Endodermal cell (in vitro differentiated cells): ENCODE measurements at regions not wholly inside any gene's neighbourhood (a gene's known extent, or its start where the extent isn't known, plus 50 kb on each side); places are given as distances from the start of the nearest gene placed in this dataset.

Experiments used
- DNase-seq: peaks from one replicate; pipeline ENCODE4 v3.0.0-alpha.2; 2017
- H3K27ac ChIP-seq: 2 replicates; pipeline ENCODE4 v1.5.1; 2013; ENCODE audit warnings: mild to moderate bottlenecking, low read depth, low read length, moderate library complexity
- H3K27me3 ChIP-seq: 2 replicates; pipeline ENCODE4 v1.6.1; 2013; ENCODE audit warnings: mild to moderate bottlenecking, low read length, moderate library complexity; ENCODE audit not compliant: insufficient read depth, control insufficient read depth, poor library complexity, severe bottlenecking
- H3K36me3 ChIP-seq: 2 replicates; pipeline ENCODE4 v1.7.0; 2013; ENCODE audit warnings: mild to moderate bottlenecking, low read length, moderate library complexity; ENCODE audit not compliant: control insufficient read depth, insufficient read depth
- H3K4me1 ChIP-seq: one replicate; pipeline ENCODE4 v1.7.0; 2013; ENCODE audit warnings: low read length; ENCODE audit not compliant: control insufficient read depth, insufficient read depth
- H3K4me3 ChIP-seq: 2 replicates; pipeline ENCODE4 v1.5.1; 2013; ENCODE audit warnings: mild to moderate bottlenecking, low read length, moderate library complexity
- H3K9ac ChIP-seq: 2 replicates; pipeline ENCODE4 v1.6.1; 2013; ENCODE audit warnings: mild to moderate bottlenecking, low read length, moderate library complexity; ENCODE audit not compliant: poor library complexity, severe bottlenecking; ENCODE audit errors: extremely low read depth
- H3K9me3 ChIP-seq: 2 replicates; pipeline ENCODE4 v1.6.1; 2013; ENCODE audit warnings: mild to moderate bottlenecking, low read length, moderate library complexity; ENCODE audit not compliant: control insufficient read depth
- H3K27ac Mint-ChIP-seq: 2 replicates; pipeline ENCODE4 v1.8.0; 2020; ENCODE audit warnings: mixed read lengths
- H3K27me3 Mint-ChIP-seq: 2 replicates; pipeline ENCODE4 v1.8.0; 2021; ENCODE audit warnings: mild to moderate bottlenecking, mixed read lengths; ENCODE audit not compliant: insufficient read depth
- H3K36me3 Mint-ChIP-seq: 2 replicates; pipeline ENCODE4 v1.8.0; 2020; ENCODE audit warnings: low read depth, mixed read lengths
- H3K4me1 Mint-ChIP-seq: 2 replicates; pipeline ENCODE4 v1.8.0; 2020; ENCODE audit warnings: mixed read lengths
- H3K4me3 Mint-ChIP-seq: 2 replicates; pipeline ENCODE4 v1.8.0; 2020; ENCODE audit warnings: mild to moderate bottlenecking, moderate library complexity, mixed read lengths
- H3K9me3 Mint-ChIP-seq: 2 replicates; pipeline ENCODE4 v1.8.0; 2020; ENCODE audit warnings: mild to moderate bottlenecking, mixed read lengths
- WGBS, 2 experiments: methylation state at CpG; one replicate each; pipeline versions ENCODE4 v1.1.5 to v1.1.7; 2013; ENCODE audit warnings: missing lambda C conversion rate in 2 of 2, mixed read lengths in 1 of 2; ENCODE audit not compliant: insufficient coverage in 1 of 2, insufficient read length in 1 of 2; 5-methylcytosine and 5-hydroxymethylcytosine counted together
- TF ChIP-seq, protein P1 (sequence below): fragments of 200-600 bp; sonication (generic); conservative IDR thresholded peaks from 2 replicates; pipeline ENCODE4 v1.5.0; 2021; ENCODE audit warnings: antibody characterized with exemption, mild to moderate bottlenecking

DNA sequence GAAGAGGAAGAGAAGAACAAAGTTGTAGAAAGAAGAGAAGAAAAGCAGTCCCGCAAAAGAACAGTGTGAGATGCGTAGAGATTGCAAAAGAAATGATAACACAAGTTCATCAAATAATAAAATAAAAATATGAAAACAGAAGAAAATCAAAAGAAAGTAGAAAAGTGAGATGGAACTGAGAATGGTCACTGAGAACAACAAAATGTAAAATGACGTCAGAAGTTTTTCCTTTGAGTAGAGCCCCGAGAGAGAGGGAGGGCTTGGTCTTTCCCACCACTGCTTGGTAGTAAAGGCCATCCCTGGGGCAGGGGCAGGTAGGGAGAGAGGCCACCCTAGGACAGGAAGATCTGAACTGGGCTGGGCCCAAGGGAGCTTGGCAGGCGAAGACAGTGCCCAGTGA, 533.7 kb downstream of the QKI start:
- Mint-ChIP-seq H3K9me3 (no peaks in the 10 kb centered on the region), H3K27ac (no peak overlapping the region), H3K4me1 (peaks cover 15% of the 10 kb centered on the region), H3K36me3 (no peaks in the 10 kb centered on the region), H3K27me3 (peaks cover 13% of the 10 kb centered on the region), H3K4me3 (no peak overlapping the region)
- no peak overlapping the region for H3K4me3 ChIP-seq
- no peak overlapping the region for H3K27ac ChIP-seq
- H3K36me3 ChIP-seq = no peaks in the 10 kb centered on the region
- TF ChIP-seq, protein P1, sequence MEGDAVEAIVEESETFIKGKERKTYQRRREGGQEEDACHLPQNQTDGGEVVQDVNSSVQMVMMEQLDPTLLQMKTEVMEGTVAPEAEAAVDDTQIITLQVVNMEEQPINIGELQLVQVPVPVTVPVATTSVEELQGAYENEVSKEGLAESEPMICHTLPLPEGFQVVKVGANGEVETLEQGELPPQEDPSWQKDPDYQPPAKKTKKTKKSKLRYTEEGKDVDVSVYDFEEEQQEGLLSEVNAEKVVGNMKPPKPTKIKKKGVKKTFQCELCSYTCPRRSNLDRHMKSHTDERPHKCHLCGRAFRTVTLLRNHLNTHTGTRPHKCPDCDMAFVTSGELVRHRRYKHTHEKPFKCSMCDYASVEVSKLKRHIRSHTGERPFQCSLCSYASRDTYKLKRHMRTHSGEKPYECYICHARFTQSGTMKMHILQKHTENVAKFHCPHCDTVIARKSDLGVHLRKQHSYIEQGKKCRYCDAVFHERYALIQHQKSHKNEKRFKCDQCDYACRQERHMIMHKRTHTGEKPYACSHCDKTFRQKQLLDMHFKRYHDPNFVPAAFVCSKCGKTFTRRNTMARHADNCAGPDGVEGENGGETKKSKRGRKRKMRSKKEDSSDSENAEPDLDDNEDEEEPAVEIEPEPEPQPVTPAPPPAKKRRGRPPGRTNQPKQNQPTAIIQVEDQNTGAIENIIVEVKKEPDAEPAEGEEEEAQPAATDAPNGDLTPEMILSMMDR = no peak
- 91% methylated on average over 5 of the region's 5 CpGs; no CpG with 5 or more reads in 1 of the 2 experiments for WGBS, 2 experiments
- peaks cover 5% of the 10 kb centered on the region for H3K4me1 ChIP-seq
- no peaks in the 10 kb centered on the region for H3K27me3 ChIP-seq
- no peak for DNase-seq
- no peak overlapping the region for H3K9ac ChIP-seq
- H3K9me3 ChIP-seq = no peaks in the 10 kb centered on the region

DNA sequence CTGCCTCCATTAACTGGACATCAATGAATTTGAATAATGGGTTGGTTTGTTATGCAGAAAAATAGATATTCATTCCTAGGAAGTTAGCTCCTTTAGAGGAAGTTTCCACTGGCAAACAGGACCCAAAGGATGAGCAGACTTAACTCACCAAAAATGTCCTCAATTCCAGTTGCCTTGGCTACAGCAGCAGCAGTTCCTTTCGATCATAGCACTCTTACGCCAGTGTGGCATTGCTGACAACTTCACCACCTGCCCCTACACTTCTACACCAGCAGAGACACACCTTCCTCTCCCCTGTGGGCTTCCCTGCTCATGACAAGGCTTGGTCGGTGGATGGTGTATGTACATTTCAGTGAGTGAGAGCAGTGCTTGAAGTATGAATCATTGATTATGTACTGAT, 532.8 kb downstream of the QKI start:
- no peak overlapping the region for H3K9ac ChIP-seq
- no peak overlapping the region for H3K27ac Mint-ChIP-seq
- H3K4me3 Mint-ChIP-seq = no peak overlapping the region
- 90 to 91% methylated on average over 2 to 3 of the region's 3 CpGs for WGBS, 2 experiments
- H3K4me3 ChIP-seq = no peak overlapping the region
- H3K27me3 ChIP-seq = no peaks in the 10 kb centered on the region
- H3K27me3 Mint-ChIP-seq = peaks cover 13% of the 10 kb centered on the region
- no peaks in the 10 kb centered on the region for H3K36me3 Mint-ChIP-seq
- H3K4me1 Mint-ChIP-seq = peaks cover 15% of the 10 kb centered on the region
- peaks cover 5% of the 10 kb centered on the region for H3K4me1 ChIP-seq
- no peaks in the 10 kb centered on the region for H3K36me3 ChIP-seq
- no peaks in the 10 kb centered on the region for H3K9me3 ChIP-seq
- no peak overlapping the region for H3K27ac ChIP-seq
- no peak for DNase-seq
- TF ChIP-seq, protein P1 = no peak
- no peaks in the 10 kb centered on the region for H3K9me3 Mint-ChIP-seq

DNA sequence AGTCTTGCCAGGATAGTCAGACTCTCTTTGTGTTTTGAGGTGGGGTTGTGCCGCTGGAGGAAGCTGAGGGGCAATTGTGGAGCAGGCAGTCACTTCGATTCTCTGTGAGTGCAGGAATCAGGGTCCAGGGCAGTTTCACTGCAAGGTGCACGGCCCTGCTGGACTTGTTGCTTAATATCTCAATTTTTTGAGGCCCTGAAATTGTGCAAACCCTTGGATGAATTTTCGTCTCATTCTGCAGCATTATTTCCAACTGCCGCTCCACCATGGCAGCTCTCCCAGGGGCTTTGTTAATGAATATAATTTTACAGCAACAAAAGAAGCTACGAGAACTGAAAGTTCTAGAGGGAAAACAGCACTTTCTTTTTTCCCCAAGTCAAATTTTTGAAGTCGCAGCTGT, 531.9 kb downstream of the QKI start:
- Mint-ChIP-seq H3K27ac (no peak overlapping the region), H3K4me1 (peaks cover 20% of the 10 kb centered on the region)
- TF ChIP-seq, protein P1 = no peak

More for the DNA sequence above, 531.9 kb downstream of the QKI start:
- H3K9me3 ChIP-seq = no peaks in the 10 kb centered on the region
- Mint-ChIP-seq H3K27me3 (peaks cover 13% of the 10 kb centered on the region), H3K4me3 (no peak overlapping the region), H3K36me3 (no peaks in the 10 kb centered on the region), H3K9me3 (no peaks in the 10 kb centered on the region)
- H3K27me3 ChIP-seq = no peaks in the 10 kb centered on the region
- WGBS, 2 experiments = 90 to 92% methylated on average over 6 to 7 of the region's 7 CpGs
- H3K4me3 ChIP-seq = no peak overlapping the region
- no peak overlapping the region for H3K27ac ChIP-seq
- no peak for DNase-seq
- peaks cover 9% of the 10 kb centered on the region for H3K4me1 ChIP-seq
- no peak overlapping the region for H3K9ac ChIP-seq
- no peaks in the 10 kb centered on the region for H3K36me3 ChIP-seq
